Activated CD8-positive, alpha-beta T cell treated with anti-CD3 and anti-CD28 coated beads, Interleukin-2, amount 10 ng/mL, durations not matched to agents 7 days and 5 days (primary cell): ENCODE measurements at regions not wholly inside any gene's neighbourhood (a gene's known extent, or its start where the extent isn't known, plus 50 kb on each side); places are given as distances from the start of the nearest gene placed in this dataset.
"Not testable (repeated sequence)": the region's sequence is repeated elsewhere in the genome, so short reads cannot be mapped to it uniquely, and the experiment has no call there.

Experiments used
- ATAC-seq: fragments of 150-1000 bp; cut with Tn5 transposase; one replicate; pipeline ENCODE4 v1.10.0; 2021; ENCODE audit warnings: moderate library complexity
- CTCF ChIA-PET: fragments of 350-600 bp; sonication (Branson Sonifier 250); formaldehyde crosslinking; loops from one replicate; lab custom pipeline; 2021; ENCODE audit warnings: antibody characterized with exemption; lab: Charles Lee
- POLR2A ChIA-PET: fragments of 350-600 bp; sonication (Branson Sonifier 250); formaldehyde crosslinking; loops from one replicate; lab custom pipeline; 2021; ENCODE audit warnings: antibody characterized with exemption; lab: Charles Lee
- DNase-seq: peaks from one replicate; pipeline ENCODE4 v3.0.0-alpha.2; 2020
- H3K27ac Mint-ChIP-seq: one replicate; pipeline ENCODE4 v1.8.0; 2021; ENCODE audit warnings: mild to moderate bottlenecking, mixed read lengths
- H3K27me3 Mint-ChIP-seq: one replicate; pipeline ENCODE4 v1.8.0; 2021; ENCODE audit warnings: low read depth, mixed read lengths
- H3K36me3 Mint-ChIP-seq: one replicate; pipeline ENCODE4 v1.8.0; 2021; ENCODE audit warnings: low read depth, mixed read lengths
- H3K4me1 Mint-ChIP-seq: one replicate; pipeline ENCODE4 v1.8.0; 2021; ENCODE audit warnings: low read depth, mixed read lengths
- H3K4me3 Mint-ChIP-seq: one replicate; pipeline ENCODE4 v1.8.0; 2021; ENCODE audit warnings: mild to moderate bottlenecking, mixed read lengths
- H3K9me3 Mint-ChIP-seq: one replicate; pipeline ENCODE4 v1.8.0; 2022; ENCODE audit warnings: mixed read lengths; ENCODE audit not compliant: insufficient read depth

DNA sequence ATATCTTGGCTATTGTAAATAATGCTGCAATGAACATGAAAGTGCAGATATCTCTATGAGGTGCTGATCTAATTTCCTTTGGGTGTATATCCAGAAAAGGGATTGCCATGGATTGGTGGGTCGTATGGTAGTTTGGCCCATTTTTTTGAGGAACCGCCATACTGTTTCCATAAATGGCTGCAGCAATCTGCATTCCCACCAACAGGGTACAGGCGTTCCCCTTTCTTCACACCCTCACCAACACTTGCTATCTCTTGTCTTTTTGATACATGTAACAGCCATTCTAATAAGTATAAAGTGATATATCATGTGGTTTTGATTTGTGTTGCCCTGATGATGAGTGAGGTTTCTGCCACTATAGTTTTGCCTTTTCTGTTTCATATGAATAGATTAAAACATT lies 146.7 kb downstream of the NR2F2 start:
- Mint-ChIP-seq H3K4me3 (no peak overlapping the region), H3K36me3 (no peaks in the 10 kb centered on the region), H3K9me3 (no peaks in the 10 kb centered on the region), H3K27ac (no peak overlapping the region), H3K27me3 (no peaks in the 10 kb centered on the region), H3K4me1 (no peaks in the 10 kb centered on the region)
- DNase-seq: no peak
- CTCF ChIA-PET: no interaction called here
- no peak for ATAC-seq
- POLR2A ChIA-PET: no interaction called here

DNA sequence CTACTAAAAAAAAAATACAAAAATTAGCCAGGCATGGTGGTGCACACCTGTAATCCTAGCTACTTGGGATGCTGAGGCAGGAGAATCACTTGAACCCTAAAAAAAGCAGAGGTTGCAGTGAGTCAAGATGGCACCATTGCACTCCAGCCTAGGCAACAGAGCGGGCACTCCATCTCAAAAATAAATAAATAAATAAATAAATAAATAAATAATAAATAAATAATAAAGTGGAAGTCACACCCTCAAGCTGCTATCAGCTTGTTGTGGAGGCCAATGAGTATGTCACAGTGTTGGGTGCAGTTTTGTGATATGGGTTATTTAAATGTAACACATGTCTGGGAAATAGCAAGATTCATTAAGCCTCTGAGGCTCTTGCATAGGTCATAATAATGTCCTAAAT lies 153.9 kb downstream of the NR2F2 start:
- H3K4me1 Mint-ChIP-seq, H3K9me3 Mint-ChIP-seq, H3K27me3 Mint-ChIP-seq, H3K36me3 Mint-ChIP-seq, H3K4me3 Mint-ChIP-seq, DNase-seq, POLR2A ChIA-PET, CTCF ChIA-PET, H3K27ac Mint-ChIP-seq, ATAC-seq: not testable (repeated sequence)

- no peaks in the 10 kb centered on the region for H3K9me3 Mint-ChIP-seq
- POLR2A ChIA-PET: no interaction called here
- no peaks in the 10 kb centered on the region for H3K4me1 Mint-ChIP-seq
- ATAC-seq: no peak
- no peak for DNase-seq
- H3K27me3 Mint-ChIP-seq: no peaks in the 10 kb centered on the region
- CTCF ChIA-PET: no interaction called here
- no peak overlapping the region for H3K4me3 Mint-ChIP-seq
- H3K36me3 Mint-ChIP-seq: no peaks in the 10 kb centered on the region
- no peak overlapping the region for H3K27ac Mint-ChIP-seq
These were observed 154.3 kb downstream of the NR2F2 start for GRCh38 chr15:96484830-96485229.

DNA sequence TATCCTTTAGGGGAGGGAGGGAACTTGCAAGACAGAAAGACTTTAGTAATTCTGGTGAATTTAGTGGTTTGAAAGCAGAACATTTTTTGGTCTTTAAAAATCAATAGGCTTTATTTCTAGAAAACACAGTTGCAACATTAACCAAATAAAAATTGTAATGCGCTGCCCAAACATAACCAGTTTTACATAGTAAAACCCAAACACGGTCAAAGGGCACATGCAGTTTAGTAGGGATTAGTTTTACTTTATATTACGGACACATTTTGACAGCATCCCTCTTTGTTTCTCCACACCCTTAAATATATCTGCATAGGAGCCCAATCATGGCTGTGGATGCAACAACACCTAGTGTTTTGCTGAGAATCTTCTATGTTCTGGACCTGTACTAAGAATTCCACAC lies 156.7 kb downstream of the NR2F2 start:
- no peaks in the 10 kb centered on the region for H3K4me1 Mint-ChIP-seq
- ChIA-PET POLR2A (no interaction called here), CTCF (no interaction called here)
- H3K9me3 Mint-ChIP-seq: no peaks in the 10 kb centered on the region
- H3K27me3 Mint-ChIP-seq: no peaks in the 10 kb centered on the region
- H3K36me3 Mint-ChIP-seq: no peaks in the 10 kb centered on the region
- ATAC-seq (no peak), DNase-seq (no peak)
- H3K4me3 Mint-ChIP-seq: no peak overlapping the region
- no peak overlapping the region for H3K27ac Mint-ChIP-seq

- CTCF ChIA-PET, H3K27me3 Mint-ChIP-seq, H3K36me3 Mint-ChIP-seq, H3K4me3 Mint-ChIP-seq, POLR2A ChIA-PET, H3K4me1 Mint-ChIP-seq, DNase-seq, ATAC-seq, H3K27ac Mint-ChIP-seq, H3K9me3 Mint-ChIP-seq: not testable (repeated sequence)
These were observed 160.7 kb downstream of the NR2F2 start for GRCh38 chr15:96491066-96491699.

GRCh38 chr15:96491700-96492644 lies 161.5 kb downstream of the NR2F2 start:
- ATAC-seq, POLR2A ChIA-PET, H3K4me1 Mint-ChIP-seq, H3K9me3 Mint-ChIP-seq, H3K27ac Mint-ChIP-seq, H3K4me3 Mint-ChIP-seq, DNase-seq, H3K27me3 Mint-ChIP-seq, H3K36me3 Mint-ChIP-seq, CTCF ChIA-PET: not testable (repeated sequence)

DNA sequence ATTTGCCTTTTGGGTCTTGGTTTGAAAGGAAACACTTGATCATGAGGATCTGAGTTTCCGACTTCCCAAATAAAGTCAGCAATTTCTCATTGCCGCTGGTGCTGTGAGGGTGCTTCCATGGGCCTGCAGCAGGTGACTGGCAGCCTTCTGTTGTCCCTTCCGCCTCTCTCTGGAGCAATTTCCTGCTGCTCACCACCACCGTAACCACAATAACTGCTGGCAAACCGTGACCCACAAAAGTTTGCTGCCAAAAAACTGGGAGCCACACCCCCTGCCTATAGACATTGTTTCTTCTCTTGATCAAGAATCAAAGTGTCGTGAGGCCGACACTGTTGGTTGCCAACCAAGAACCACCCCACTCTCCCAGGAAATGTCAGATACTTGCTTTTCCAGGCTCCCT lies 164.0 kb downstream of the NR2F2 start:
- Mint-ChIP-seq H3K27me3 (no peaks in the 10 kb centered on the region), H3K4me3 (no peak overlapping the region), H3K4me1 (no peaks in the 10 kb centered on the region), H3K9me3 (no peaks in the 10 kb centered on the region), H3K36me3 (no peaks in the 10 kb centered on the region), H3K27ac (no peak overlapping the region)
- ATAC-seq: no peak
- DNase-seq: no peak
- ChIA-PET POLR2A (no interaction called here), CTCF (no interaction called here)

- Mint-ChIP-seq H3K9me3 (no peaks in the 10 kb centered on the region), H3K36me3 (no peaks in the 10 kb centered on the region), H3K27ac (no peak overlapping the region), H3K4me3 (no peak overlapping the region), H3K27me3 (no peaks in the 10 kb centered on the region), H3K4me1 (no peaks in the 10 kb centered on the region)
- ChIA-PET POLR2A (no interaction called here), CTCF (no interaction called here)
- DNase-seq: no peak
- no peak for ATAC-seq
These were observed 164.9 kb downstream of the NR2F2 start for GRCh38 chr15:96495386-96495785.

DNA sequence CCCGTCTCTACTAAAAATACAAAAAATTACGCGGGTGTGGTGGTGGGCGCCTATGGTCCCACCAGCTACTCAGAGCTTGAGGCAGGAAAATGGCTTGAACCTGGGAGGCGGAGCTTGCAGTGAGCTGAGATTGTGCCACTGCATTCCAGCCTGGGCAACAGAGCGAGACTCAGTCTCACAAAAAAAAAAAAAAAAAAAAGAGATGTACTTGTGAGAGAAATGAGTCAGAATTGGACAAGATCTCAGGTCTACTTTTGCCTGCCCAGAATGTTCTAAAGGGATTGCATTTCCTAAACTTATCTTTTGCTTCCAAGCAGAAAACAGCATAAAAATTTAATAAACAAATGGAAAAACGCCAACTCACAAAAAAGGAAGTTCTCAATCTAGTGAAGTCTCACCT lies 167.5 kb downstream of the NR2F2 start:
- ATAC-seq: no peak
- CTCF ChIA-PET: no interaction called here

DNA sequence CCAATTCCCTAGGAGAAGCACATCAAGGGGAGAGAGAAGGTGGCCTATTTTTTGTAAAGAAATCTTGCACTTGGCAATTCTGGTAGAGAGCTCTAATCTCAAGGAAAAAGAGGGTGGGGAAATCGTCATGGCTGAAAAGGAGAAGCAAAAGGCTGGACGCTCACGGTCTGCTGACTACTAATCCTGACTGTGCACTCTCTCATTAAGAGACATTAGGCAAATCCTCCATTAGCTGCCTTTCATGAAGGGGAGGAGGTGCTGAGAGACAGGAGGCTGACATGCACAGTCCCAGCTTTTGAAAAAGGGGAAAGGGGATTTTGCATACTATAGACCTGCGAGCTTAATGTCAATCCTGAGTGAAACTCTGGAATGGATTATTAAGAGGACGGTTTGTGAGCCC lies 170.0 kb downstream of the NR2F2 start:
- Mint-ChIP-seq H3K27me3 (no peaks in the 10 kb centered on the region), H3K27ac (no peak overlapping the region), H3K36me3 (no peaks in the 10 kb centered on the region), H3K9me3 (no peaks in the 10 kb centered on the region), H3K4me1 (no peaks in the 10 kb centered on the region), H3K4me3 (no peak overlapping the region)
- ATAC-seq (no peak), DNase-seq (no peak)
- POLR2A ChIA-PET: no interaction called here
- CTCF ChIA-PET: no interaction called here

More for the DNA sequence above, 167.5 kb downstream of the NR2F2 start:
- Mint-ChIP-seq H3K4me3 (no peak overlapping the region), H3K36me3 (no peaks in the 10 kb centered on the region), H3K4me1 (no peaks in the 10 kb centered on the region), H3K27ac (no peak overlapping the region), H3K9me3 (no peaks in the 10 kb centered on the region), H3K27me3 (no peaks in the 10 kb centered on the region)
- DNase-seq: no peak
- POLR2A ChIA-PET: no interaction called here

DNA sequence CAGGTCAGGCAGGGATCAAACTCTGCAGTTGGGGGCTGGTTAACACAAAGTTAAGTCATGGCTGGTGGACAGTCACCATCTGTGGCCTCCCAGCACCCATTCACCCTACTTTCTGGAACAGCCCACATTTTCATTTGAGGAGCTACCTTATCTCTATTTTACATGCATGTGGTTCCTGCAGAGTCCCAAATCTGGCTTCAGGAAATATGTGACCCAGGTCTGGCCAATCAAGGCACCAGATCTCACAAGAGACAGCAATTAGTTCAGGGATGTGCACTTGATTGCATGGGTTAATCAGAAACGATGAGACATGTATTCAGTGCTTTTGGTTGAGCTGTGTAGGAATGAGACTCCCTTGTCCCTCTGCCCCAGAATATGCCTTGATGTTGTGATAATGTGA lies 170.9 kb downstream of the NR2F2 start:
- POLR2A ChIA-PET: no interaction called here
- DNase-seq: no peak
- no peaks in the 10 kb centered on the region for H3K27me3 Mint-ChIP-seq

GRCh38 chr15:96502196-96502595 lies 171.7 kb downstream of the NR2F2 start:
- ATAC-seq: no peak
- no peaks in the 10 kb centered on the region for H3K27me3 Mint-ChIP-seq
- no peaks in the 10 kb centered on the region for H3K4me1 Mint-ChIP-seq
- H3K36me3 Mint-ChIP-seq: no peaks in the 10 kb centered on the region
- H3K4me3 Mint-ChIP-seq: no peak overlapping the region
- no peak for DNase-seq
- CTCF ChIA-PET: no interaction called here
- H3K27ac Mint-ChIP-seq: no peak overlapping the region
- POLR2A ChIA-PET: no interaction called here
- H3K9me3 Mint-ChIP-seq: no peaks in the 10 kb centered on the region

More for the DNA sequence above, 170.9 kb downstream of the NR2F2 start:
- Mint-ChIP-seq H3K9me3 (no peaks in the 10 kb centered on the region), H3K36me3 (no peaks in the 10 kb centered on the region), H3K4me1 (no peaks in the 10 kb centered on the region), H3K27ac (no peak overlapping the region), H3K4me3 (no peak overlapping the region)
- no peak for ATAC-seq
- CTCF ChIA-PET: no interaction called here
